HCT116 (cell line): ENCODE measurements at regions not wholly inside any gene's neighbourhood (a gene's known extent, or its start where the extent isn't known, plus 50 kb on each side); places are given as distances from the start of the nearest gene placed in this dataset.

Source experiments
- CTCF ChIP-seq, 3 experiments: fragments of 200-600 bp in 1 of 3; sonication (generic) in 1 of 3; IDR thresholded peaks in 2 of 3; conservative IDR thresholded peaks in 1 of 3; 2 replicates each; pipeline ENCODE4 v1.5.1; 2012 to 2017; ENCODE audit warnings: low read depth in 2 of 3, low read length in 2 of 3, antibody characterized with exemption in 1 of 3, borderline replicate concordance in 1 of 3, control low read depth in 1 of 3, mild to moderate bottlenecking in 1 of 3, mixed read lengths in 1 of 3, mixed run types in 1 of 3, moderate library complexity in 1 of 3; ENCODE audit not compliant: insufficient read depth in 1 of 3
- EZH2phosphoT487 ChIP-seq: fragments of 200-600 bp; IDR thresholded peaks from 2 replicates; pipeline ENCODE4 v1.6.1; 2018; ENCODE audit warnings: antibody characterized with exemption, borderline replicate concordance
- POLR2A ChIP-seq: IDR thresholded peaks from 2 replicates; pipeline ENCODE4 v1.7.0; 2011; ENCODE audit warnings: borderline replicate concordance; ENCODE audit not compliant: insufficient read depth, insufficient read length; ENCODE audit errors: extremely low read depth
- POLR2AphosphoS5 ChIP-seq: IDR thresholded peaks from 2 replicates; pipeline ENCODE4 v1.6.1; 2011; ENCODE audit warnings: mild to moderate bottlenecking, low read depth, low read length, moderate library complexity

DNA sequence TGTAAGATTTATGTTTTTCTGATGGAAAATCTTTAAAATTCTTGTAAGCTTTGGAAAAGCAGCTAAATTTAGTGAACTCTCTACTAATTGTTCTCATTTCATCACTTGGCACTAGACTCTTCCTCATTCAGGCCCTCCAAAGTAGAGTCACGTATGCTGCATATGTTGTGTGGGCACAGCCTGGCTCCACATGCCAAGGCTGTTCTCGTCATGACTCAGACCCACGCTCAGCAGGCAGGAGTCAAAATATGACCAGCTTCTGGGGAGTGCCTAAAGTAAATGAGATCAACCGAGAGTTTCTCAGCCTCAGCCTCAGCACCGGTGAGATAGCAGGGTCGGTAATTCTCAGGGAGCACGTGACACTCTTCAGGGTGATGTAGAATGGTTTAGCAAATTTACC lies 1672.9 kb downstream of the REEP3 start:
- TF ChIP-seq POLR2A (no peak), EZH2phosphoT487 (no peak), POLR2AphosphoS5 (no peak), CTCF (IDR thresholded peaks at IDR 0.05 in 2 of 3, conservative IDR thresholded peaks at IDR 0.05 in 1 of 3; ENCODE audit: borderline replicate concordance in 1 of 3, insufficient read depth in 1 of 3, low read depth in 2 of 3, low read length in 2 of 3) (no peak)
